ENCODE measurements at regions not wholly inside any gene's neighbourhood (a gene's known extent, or its start where the extent isn't known, plus 50 kb on each side); places are given as distances from the start of the nearest gene placed in this dataset.

- no peak for TF ChIP-seq YY1 (IDR thresholded peaks at IDR 0.05; ENCODE audit: insufficient read depth, insufficient read length)
- no peak for TF ChIP-seq ZNF274 (IDR thresholded peaks at IDR 0.05; ENCODE audit: low read depth, low read length)
Measured at GRCh38 chr1:55382806-55383305, 167.7 kb upstream of the USP24 start.

Data from NT2/D1 (cell line).